K562 (cell line): ENCODE measurements at regions not wholly inside any gene's neighbourhood (a gene's known extent, or its start where the extent isn't known, plus 50 kb on each side); places are given as distances from the start of the nearest gene placed in this dataset.

Experiments
- CTCF ChIP-seq, 3 experiments: IDR thresholded peaks in 2 of 3; conservative IDR thresholded peaks in 1 of 3; 2 replicates each; pipeline ENCODE4 v1.5.1; 2011 to 2012; ENCODE audit warnings: low read length in 3 of 3, mild to moderate bottlenecking in 3 of 3, control low read depth in 2 of 3, improper control_type of control experiment in 1 of 3, inconsistent platforms in 1 of 3, low read depth in 1 of 3, mixed read lengths in 1 of 3, moderate library complexity in 1 of 3; ENCODE audit not compliant: insufficient read depth in 2 of 3
- E2F4 ChIP-seq: sonication (generic); formaldehyde crosslinking; IDR thresholded peaks from 2 replicates; pipeline ENCODE4 v1.8.0; 2022; ENCODE audit warnings: mild to moderate bottlenecking, low read depth, missing genetic modification reagents
- ESRRA ChIP-seq: fragments of 450-650 bp; IDR thresholded peaks from 2 replicates; pipeline ENCODE4 v1.6.1; 2014; ENCODE audit warnings: low read depth, mild to moderate bottlenecking, moderate library complexity, borderline replicate concordance
- FOS ChIP-seq: IDR thresholded peaks from 3 replicates; pipeline ENCODE4 v1.6.1; 2011; ENCODE audit not compliant: insufficient read length; ENCODE audit errors: extremely low read depth
- NCOA2 ChIP-seq, 2 experiments: fragments of 450-650 bp; IDR thresholded peaks; 2 replicates each; pipeline ENCODE4 v1.6.1; 2018; ENCODE audit warnings: mild to moderate bottlenecking in 2 of 2, moderate library complexity in 1 of 2; ENCODE audit not compliant: partially characterized antibody in 2 of 2
- NFATC3 ChIP-seq: fragments of 450-650 bp; IDR thresholded peaks from 2 replicates; pipeline ENCODE4 v1.6.1; 2017; ENCODE audit warnings: mild to moderate bottlenecking
- POLR3A ChIP-seq: IDR thresholded peaks from 2 replicates; pipeline ENCODE4 v1.6.1; 2011; ENCODE audit warnings: borderline replicate concordance, mild to moderate bottlenecking, moderate library complexity; ENCODE audit not compliant: insufficient read length, insufficient read depth; ENCODE audit errors: extremely low read depth
- SREBF2 ChIP-seq: sonication (generic); formaldehyde crosslinking; IDR thresholded peaks from 2 replicates; pipeline ENCODE4 v1.4.0; 2020; ENCODE audit warnings: mild to moderate bottlenecking, missing genetic modification reagents
- THRB ChIP-seq: fragments of 450-650 bp; formaldehyde crosslinking; conservative IDR thresholded peaks from 2 replicates; pipeline ENCODE4 v1.4.0; 2022; ENCODE audit warnings: mild to moderate bottlenecking, missing genetic modification characterization
- ZKSCAN1 ChIP-seq: fragments of 150-350 bp; IDR thresholded peaks from 2 replicates; pipeline ENCODE4 v1.6.1; 2016; ENCODE audit warnings: low read depth, low read length
- ZNF23 ChIP-seq: fragments of 250-450 bp; sonication (Bioruptor Pico); IDR thresholded peaks from 2 replicates; pipeline ENCODE4 v1.4.0; 2020; ENCODE audit warnings: mild to moderate bottlenecking
- ZNF274 ChIP-seq: IDR thresholded peaks from 2 replicates; pipeline ENCODE4 v1.6.1; 2011; ENCODE audit warnings: low read depth, mild to moderate bottlenecking, low read length, moderate library complexity, borderline replicate concordance

DNA sequence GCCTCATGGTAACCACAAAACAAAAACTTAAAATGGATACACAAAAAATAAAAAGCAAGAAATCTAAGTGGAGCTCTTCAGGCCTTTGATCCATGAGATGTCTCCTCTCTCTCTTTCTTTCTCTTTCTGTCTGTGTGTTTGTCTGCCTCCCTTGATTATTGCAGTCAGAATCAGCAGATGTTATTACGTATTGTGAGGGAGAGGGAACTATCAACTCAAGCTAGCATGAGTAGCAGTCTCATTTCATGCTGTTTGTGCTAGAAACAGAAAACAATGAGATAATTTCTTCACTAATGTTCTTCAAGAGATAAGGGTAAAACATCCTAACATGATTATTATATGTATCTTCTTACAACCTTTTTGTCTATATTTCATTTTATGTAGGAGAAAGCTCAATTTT, 103.7 kb upstream of the PDC start:
- TF ChIP-seq CTCF (IDR thresholded peaks at IDR 0.05 in 2 of 3, conservative IDR thresholded peaks at IDR 0.05 in 1 of 3; ENCODE audit: insufficient read depth in 2 of 3, low read depth in 1 of 3, low read length in 3 of 3) (no peak), FOS (no peak), ZKSCAN1 (no peak), ZNF23 (CRISPR knock-in tag) (no peak), NFATC3 (no peak), ESRRA (no peak), E2F4 (CRISPR knock-in tag) (no peak), POLR3A (no peak), SREBF2 (CRISPR knock-in tag) (no peak), NCOA2 (IDR thresholded peaks at IDR 0.05; ENCODE audit: partially characterized antibody in 2 of 2) (no peak), THRB (no peak), ZNF274 (no peak)
